IMR-90 (cell line): ENCODE measurements at regions not wholly inside any gene's neighbourhood (a gene's known extent, or its start where the extent isn't known, plus 50 kb on each side); places are given as distances from the start of the nearest gene placed in this dataset.

Experiments
- ATAC-seq: fragments of 200-7000 bp; cut with Tn5 transposase; 2 replicates; pipeline ENCODE4 v1.9.1; 2020; ENCODE audit warnings: low read depth, mild to moderate bottlenecking, moderate library complexity
- BruUV-seq: library from RNA; stranded (reverse); fragments of 400-500 nt; replicated peaks from 2 replicates; lab custom pipeline; 2021; lab: Mats Ljungman, UMichigan
- CTCF ChIA-PET: fragments of 300-600 bp; formaldehyde crosslinking; extraction: SDS; loops from one replicate; lab custom pipeline; 2021; ENCODE audit warnings: antibody characterized with exemption; lab: Yijun Ruan, JAX
- POLR2A ChIA-PET: fragments of 300-600 bp; sonication (Branson Sonifier 250); formaldehyde crosslinking; loops from one replicate; lab custom pipeline; 2022; ENCODE audit warnings: antibody characterized with exemption; ENCODE audit not compliant: unreplicated experiment; lab: Charles Lee
- DNase-seq: peaks from one replicate; pipeline ENCODE4 v3.0.0; 2013
- H2AFZ ChIP-seq: replicated peaks from 2 replicates; pipeline ENCODE3; 2013; ENCODE audit warnings: low read length, mild to moderate bottlenecking; ENCODE audit not compliant: poor library complexity
- H2AK5ac ChIP-seq: 2 replicates; pipeline ENCODE4 v1.6.1; 2013; ENCODE audit warnings: low read depth, low read length, inconsistent platforms
- H2AK9ac ChIP-seq: replicated peaks from 2 replicates; pipeline ENCODE3; 2013; ENCODE audit warnings: mild to moderate bottlenecking, low read depth, low read length, moderate library complexity; ENCODE audit not compliant: poor library complexity
- H2BK120ac ChIP-seq: 2 replicates; pipeline ENCODE4 v1.6.1; 2013; ENCODE audit warnings: low read depth, low read length, inconsistent platforms
- H2BK15ac ChIP-seq: 3 replicates; pipeline ENCODE4 v1.6.1; 2013; ENCODE audit warnings: low read depth, low read length, inconsistent platforms
- H2BK20ac ChIP-seq: 2 replicates; pipeline ENCODE4 v1.6.1; 2013; ENCODE audit warnings: low read depth, mild to moderate bottlenecking, inconsistent platforms, low read length, moderate library complexity
- H2BK5ac ChIP-seq: 2 replicates; pipeline ENCODE4 v1.6.1; 2013; ENCODE audit warnings: mild to moderate bottlenecking, low read depth, low read length, inconsistent platforms; ENCODE audit not compliant: poor library complexity, severe bottlenecking
- H3K14ac ChIP-seq: replicated peaks from 2 replicates; pipeline ENCODE4 v1.6.1; 2013; ENCODE audit warnings: low read depth, low read length, inconsistent platforms
- H3K18ac ChIP-seq: 2 replicates; pipeline ENCODE4 v1.6.1; 2013; ENCODE audit warnings: low read depth, low read length, control low read depth
- H3K23ac ChIP-seq: 2 replicates; pipeline ENCODE4 v1.6.1; 2013; ENCODE audit warnings: low read depth, low read length, inconsistent platforms
- H3K27ac ChIP-seq: 2 replicates; pipeline ENCODE4 v1.5.1; 2013; ENCODE audit warnings: mild to moderate bottlenecking, control low read depth, low read length; ENCODE audit not compliant: insufficient read depth
- H3K27me3 ChIP-seq: 2 replicates; pipeline ENCODE4 v1.6.1; 2013; ENCODE audit warnings: low read length; ENCODE audit not compliant: control insufficient read depth, insufficient read depth
- H3K36me3 ChIP-seq: 2 replicates; pipeline ENCODE4 v1.6.1; 2013; ENCODE audit warnings: low read length, mixed read lengths; ENCODE audit not compliant: control insufficient read depth, insufficient read depth
- H3K4ac ChIP-seq: 2 replicates; pipeline ENCODE4 v1.6.1; 2013; ENCODE audit warnings: low read depth, low read length, inconsistent platforms
- H3K4me1 ChIP-seq: 2 replicates; pipeline ENCODE4 v1.6.1; 2013; ENCODE audit warnings: low read length, mixed read lengths; ENCODE audit not compliant: control insufficient read depth, insufficient read depth
- H3K4me2 ChIP-seq: 2 replicates; pipeline ENCODE4 v1.6.1; 2013; ENCODE audit warnings: low read depth, mild to moderate bottlenecking, control low read depth, low read length, moderate library complexity
- H3K4me3 ChIP-seq: 2 replicates; pipeline ENCODE4 v1.5.1; 2013; ENCODE audit warnings: low read depth, mild to moderate bottlenecking, control low read depth, low read length, moderate library complexity; ENCODE audit not compliant: insufficient read depth
- H3K56ac ChIP-seq: 2 replicates; pipeline ENCODE4 v1.6.1; 2013; ENCODE audit warnings: low read length, inconsistent platforms; ENCODE audit not compliant: insufficient read depth; ENCODE audit errors: extremely low read depth
- H3K79me1 ChIP-seq, 2 experiments: 2 replicates each; pipeline ENCODE4 v1.6.1; 2013; ENCODE audit warnings: low read length in 2 of 2, inconsistent platforms in 1 of 2, low read depth in 1 of 2
- H3K9ac ChIP-seq: 2 replicates; pipeline ENCODE4 v1.6.1; 2013; ENCODE audit warnings: low read depth, low read length, control low read depth
- H3K9me1 ChIP-seq: 2 replicates; pipeline ENCODE4 v1.6.1; 2013; ENCODE audit warnings: low read length, inconsistent platforms; ENCODE audit not compliant: insufficient read depth
- H3K9me3 ChIP-seq: 2 replicates; pipeline ENCODE4 v1.6.1; 2013; ENCODE audit warnings: low read length; ENCODE audit not compliant: control insufficient read depth, insufficient read depth
- H4K20me1 ChIP-seq: 2 replicates; pipeline ENCODE4 v1.6.1; 2013; ENCODE audit warnings: low read length, inconsistent platforms; ENCODE audit not compliant: insufficient read depth
- H4K5ac ChIP-seq: 2 replicates; pipeline ENCODE4 v1.6.1; 2013; ENCODE audit warnings: mild to moderate bottlenecking, low read depth, low read length, control low read depth
- H4K8ac ChIP-seq, 2 experiments: 2 replicates each; pipeline ENCODE4 v1.6.1; 2013; ENCODE audit warnings: low read depth in 2 of 2, low read length in 2 of 2, control low read depth in 1 of 2, inconsistent platforms in 1 of 2
- H4K91ac ChIP-seq: 2 replicates; pipeline ENCODE4 v1.6.1; 2013; ENCODE audit warnings: low read depth, low read length, inconsistent platforms; ENCODE audit not compliant: insufficient read depth
- MAZ ChIP-seq: IDR thresholded peaks from 2 replicates; pipeline ENCODE4 v1.6.1; 2012; ENCODE audit warnings: low read depth, mild to moderate bottlenecking, low read length, improper control_type of control experiment, moderate library complexity, borderline replicate concordance
- RAD21 ChIP-seq: IDR thresholded peaks from 2 replicates; pipeline ENCODE4 v1.6.1; 2012; ENCODE audit warnings: low read length, improper control_type of control experiment
- WGBS, 2 experiments: methylation state at CpG; one replicate each; pipeline versions ENCODE4 v1.1.5 to v1.1.7; 2013; ENCODE audit warnings: missing lambda C conversion rate in 2 of 2; ENCODE audit not compliant: insufficient read length in 1 of 2; ENCODE audit errors: extremely low coverage in 2 of 2; 5-methylcytosine and 5-hydroxymethylcytosine counted together
- dilution Hi-C: fragments of 300-500 bp; cut with HindIII; formaldehyde crosslinking; loops from one replicate; pipeline ENCODE4 v1.14.3; 2018; ENCODE audit warnings: low sequenced_read_pairs; ENCODE audit not compliant: unreplicated experiment
- in situ Hi-C: fragments of 300-500 bp; cut with MboI; formaldehyde crosslinking; loops from 3 replicates; pipeline ENCODE4 v1.14.3; 2019; ENCODE audit warnings: low sequenced_read_pairs, inconsistent platforms, mixed read lengths
- intact Hi-C: fragments of 100-400 bp; cut with micrococcal nuclease; formaldehyde crosslinking; loops from 2 replicates; pipeline ENCODE4 v1.10.0; 2022

DNA sequence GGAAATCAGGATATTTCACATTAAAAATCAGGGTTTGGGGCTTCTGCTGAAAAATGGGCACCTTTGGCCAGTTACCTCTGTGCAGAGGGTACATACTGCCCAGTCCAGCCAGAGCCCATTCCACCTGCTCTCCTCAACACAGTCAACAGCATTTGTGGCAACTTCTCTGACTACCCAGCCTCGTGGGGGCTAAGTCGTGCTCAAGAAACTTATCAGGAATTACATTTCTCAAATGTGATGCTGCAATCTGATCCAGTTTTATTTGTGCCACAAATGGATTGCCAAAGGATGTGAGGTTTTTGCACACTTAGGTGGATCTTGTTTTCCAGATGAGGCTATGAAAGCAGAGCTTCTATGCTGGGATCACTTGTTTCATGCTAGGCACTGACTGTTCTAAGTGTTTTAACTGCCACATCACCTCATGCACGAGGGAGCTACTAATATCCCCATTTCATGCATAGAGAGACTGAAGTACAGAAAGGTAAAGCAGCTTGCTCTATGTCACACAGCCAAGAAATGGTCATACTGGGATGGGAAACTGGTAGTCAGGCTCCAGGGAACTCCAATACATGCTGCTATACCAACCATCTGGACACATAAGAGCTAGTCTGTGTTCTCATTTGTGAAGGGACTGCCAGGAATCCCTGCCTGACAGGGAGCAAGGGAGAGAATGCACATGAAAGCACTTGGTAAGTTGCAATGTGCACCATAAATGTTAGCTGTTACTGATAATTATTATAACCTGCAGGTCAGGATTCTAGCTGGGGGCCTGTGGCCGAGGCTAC is 89.0 kb upstream of the HK2 start:
- POLR2A ChIA-PET, result no interaction called here
- dilution Hi-C loops, result no loop called here
- no peaks in the 10 kb centered on the region for H4K20me1 ChIP-seq
- H3K4me2 ChIP-seq, result no peak overlapping the region
- WGBS, 2 experiments, result no CpG with 5 or more reads among the region's 4 CpGs
- no TSS peak for BruUV-seq
- H3K18ac ChIP-seq, result no peak overlapping the region
- no peaks in the 10 kb centered on the region for H3K9me3 ChIP-seq
- no peak overlapping the region for H4K8ac ChIP-seq
- H4K91ac ChIP-seq, result no peak overlapping the region
- 0 out of 2 replicates have a peak overlapping the region, but pooled peaks have one; percentile 10 for H2BK120ac ChIP-seq
- no peaks in the 10 kb centered on the region for H3K79me1 ChIP-seq
- in situ Hi-C loops, result no loop called here
- intact Hi-C loops, result loop anchor here (10.0 kb wide), 1 partner anchor 90 kb away; the partner anchor contains the start of gene HK2
- no peak overlapping the region for H2BK5ac ChIP-seq
- peak overlapping the region; percentile 12; the same call in 1 of the 3 replicates for H2BK15ac ChIP-seq
- ATAC-seq (no peak), DNase-seq (no peak)
- H3K23ac ChIP-seq, result no peak overlapping the region
- H3K14ac ChIP-seq, result no peak overlapping the region; the same call in 1 of the 2 replicates
- no peaks in the 10 kb centered on the region for H3K36me3 ChIP-seq
- peaks cover 19% of the 10 kb centered on the region for H3K9me1 ChIP-seq
- no peak overlapping the region for H3K9ac ChIP-seq
- peak overlapping the region; percentile 4; the same call in 1 of the 2 replicates for H3K4ac ChIP-seq
- peak overlapping the region; percentile 17; the same call in 1 of the 2 replicates for H2AK5ac ChIP-seq
- CTCF ChIA-PET, result interaction anchor here (1.6 kb wide), 1 partner anchor 10 kb away, joined by 3 read pairs; no protein-coding TSS in a partner anchor
- H2AFZ ChIP-seq, result no peak overlapping the region
- H2AK9ac ChIP-seq, result no peak overlapping the region
- H2BK20ac ChIP-seq, result no peak overlapping the region
- no peaks in the 10 kb centered on the region for H3K27me3 ChIP-seq
- H3K4me1 ChIP-seq, result peaks cover 20% of the 10 kb centered on the region
- TF ChIP-seq MAZ (no peak), RAD21 (no peak)
- H3K56ac ChIP-seq, result no peak overlapping the region
- H4K5ac ChIP-seq, result no peak overlapping the region
- H3K27ac ChIP-seq, result no peak overlapping the region
- no peak overlapping the region for H3K4me3 ChIP-seq
